H54 (cell line): ENCODE measurements at regions not wholly inside any gene's neighbourhood (a gene's known extent, or its start where the extent isn't known, plus 50 kb on each side); places are given as distances from the start of the nearest gene placed in this dataset.

ENCODE experiments used
- DNase-seq: peaks from one replicate; pipeline ENCODE4 v3.0.0; 2011; ENCODE audit warnings: low spot score, mixed read lengths; ENCODE audit not compliant: insufficient read length
- FAIRE-seq: peaks from 3 replicates; lab custom pipeline; 2011; peaks lifted over from hg19 to GRCh38; lab: Jason Lieb, UNC
- POLR2A ChIP-seq: IDR thresholded peaks from 2 replicates; pipeline ENCODE4 v1.6.1; 2011; ENCODE audit warnings: low read depth, mild to moderate bottlenecking, low read length

DNA sequence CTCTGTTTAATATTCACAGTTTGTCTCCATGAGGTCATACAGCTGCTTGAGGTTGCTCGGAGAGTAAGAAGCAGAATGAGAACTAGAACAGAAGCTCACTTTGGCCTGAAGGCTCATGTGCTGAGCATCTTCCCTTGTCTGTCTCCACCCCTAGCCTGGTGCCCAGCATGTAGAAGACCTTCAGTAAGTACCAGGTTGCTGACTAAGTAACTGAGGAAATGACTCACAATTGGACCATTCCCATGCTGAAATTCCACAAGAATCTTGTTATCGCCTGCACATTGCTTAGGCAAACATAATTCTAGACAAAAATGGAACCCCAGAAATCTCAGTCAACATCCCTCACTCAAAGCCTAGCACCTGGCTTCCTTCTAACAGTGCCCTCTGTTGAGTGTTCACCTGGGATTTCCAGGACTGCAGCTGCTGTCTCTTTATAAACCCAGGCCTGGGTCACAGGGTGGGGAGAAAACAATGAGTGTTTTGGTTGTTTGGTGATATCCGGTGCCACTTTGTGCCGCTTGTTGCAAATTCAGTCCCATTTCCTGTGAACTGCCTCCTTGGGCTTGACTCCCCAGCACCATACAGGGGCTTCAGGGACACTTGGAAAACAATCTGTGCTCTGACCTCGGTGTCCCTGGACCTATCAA, 406.8 kb downstream of the ETS1 start:
- DNase-seq: peak; percentile 26
- TF ChIP-seq POLR2A: no peak
- peak; percentile 87 for FAIRE-seq

DNA sequence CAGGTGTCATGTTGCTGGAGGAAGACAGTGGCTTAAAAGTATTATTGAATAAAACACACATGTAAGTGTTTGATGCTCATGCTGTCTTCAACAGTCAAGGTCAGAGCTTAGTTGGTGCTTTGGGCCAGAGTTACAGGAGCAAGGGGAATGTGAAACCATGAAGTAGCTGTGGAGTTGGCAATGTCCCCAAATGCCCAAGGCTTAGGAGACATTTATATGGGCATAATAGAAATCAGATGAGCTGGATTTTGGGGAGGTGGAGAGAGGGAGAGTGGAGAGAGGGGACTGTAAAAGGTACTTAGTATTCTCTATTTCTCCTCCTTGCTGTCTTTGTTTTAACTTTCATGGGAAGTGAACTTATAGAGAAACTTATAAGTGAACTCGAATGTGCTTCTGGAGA, 407.8 kb downstream of the ETS1 start:
- FAIRE-seq (no peak), DNase-seq (no peak)
- no peak for TF ChIP-seq POLR2A

DNA sequence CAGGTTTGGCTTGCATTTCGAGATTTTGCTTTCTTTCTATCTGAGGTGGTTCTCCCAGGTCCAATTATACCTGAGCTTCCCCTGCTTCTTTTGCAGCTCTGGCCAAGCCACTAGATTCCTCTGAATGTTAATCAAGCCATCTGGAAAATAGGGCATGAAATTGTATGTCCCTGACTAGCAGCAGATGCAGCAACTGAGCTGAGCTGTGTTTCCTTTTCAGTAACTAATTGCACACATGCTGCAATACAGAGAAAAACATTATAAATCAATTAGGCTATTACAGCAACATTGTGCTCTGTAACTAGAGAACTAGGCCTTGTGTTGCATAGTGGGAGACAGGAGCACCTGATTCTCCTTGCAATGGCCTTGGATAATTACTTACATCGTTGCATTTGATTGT, 408.3 kb downstream of the ETS1 start:
- no peak for FAIRE-seq
- TF ChIP-seq POLR2A: no peak
- no peak for DNase-seq

DNA sequence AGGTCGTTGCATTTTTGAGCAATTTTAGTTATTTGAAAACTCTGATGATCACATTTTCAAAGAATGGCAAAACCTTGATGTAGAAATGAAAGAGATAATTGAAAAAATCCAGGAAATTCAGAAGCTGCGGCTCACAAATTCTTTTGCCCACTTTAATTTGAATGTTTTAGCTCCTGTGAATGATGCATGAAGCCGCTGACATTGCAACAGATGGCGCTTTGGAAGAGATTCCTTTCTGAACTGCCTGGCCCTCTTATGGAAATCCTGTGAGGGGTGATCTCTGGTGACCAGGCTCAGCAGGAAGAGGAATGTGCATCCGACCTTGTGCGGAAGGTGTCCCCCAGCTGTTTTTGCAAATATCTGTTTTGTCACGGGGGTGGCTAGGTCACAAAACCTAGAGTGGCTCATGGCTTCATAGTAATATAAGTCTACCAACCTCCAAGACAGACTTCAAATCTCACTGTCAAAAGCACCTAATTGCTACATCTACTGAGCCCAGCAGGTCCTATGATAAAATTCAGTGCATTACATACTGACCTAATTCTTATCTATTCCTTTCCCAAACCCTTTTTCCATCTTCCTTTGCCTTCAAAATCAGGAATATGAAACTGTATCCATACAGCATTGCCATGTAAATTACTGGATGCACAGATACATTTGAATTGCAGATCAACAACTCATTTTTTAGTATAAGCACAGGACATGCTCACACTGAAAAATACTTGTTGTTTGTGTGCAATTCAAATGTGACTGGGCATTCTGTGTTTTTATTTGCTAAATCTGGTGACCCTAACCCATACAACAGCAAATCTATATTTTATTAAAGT, 412.7 kb downstream of the ETS1 start:
- DNase-seq (no peak), FAIRE-seq (no peak)
- TF ChIP-seq POLR2A: no peak

DNA sequence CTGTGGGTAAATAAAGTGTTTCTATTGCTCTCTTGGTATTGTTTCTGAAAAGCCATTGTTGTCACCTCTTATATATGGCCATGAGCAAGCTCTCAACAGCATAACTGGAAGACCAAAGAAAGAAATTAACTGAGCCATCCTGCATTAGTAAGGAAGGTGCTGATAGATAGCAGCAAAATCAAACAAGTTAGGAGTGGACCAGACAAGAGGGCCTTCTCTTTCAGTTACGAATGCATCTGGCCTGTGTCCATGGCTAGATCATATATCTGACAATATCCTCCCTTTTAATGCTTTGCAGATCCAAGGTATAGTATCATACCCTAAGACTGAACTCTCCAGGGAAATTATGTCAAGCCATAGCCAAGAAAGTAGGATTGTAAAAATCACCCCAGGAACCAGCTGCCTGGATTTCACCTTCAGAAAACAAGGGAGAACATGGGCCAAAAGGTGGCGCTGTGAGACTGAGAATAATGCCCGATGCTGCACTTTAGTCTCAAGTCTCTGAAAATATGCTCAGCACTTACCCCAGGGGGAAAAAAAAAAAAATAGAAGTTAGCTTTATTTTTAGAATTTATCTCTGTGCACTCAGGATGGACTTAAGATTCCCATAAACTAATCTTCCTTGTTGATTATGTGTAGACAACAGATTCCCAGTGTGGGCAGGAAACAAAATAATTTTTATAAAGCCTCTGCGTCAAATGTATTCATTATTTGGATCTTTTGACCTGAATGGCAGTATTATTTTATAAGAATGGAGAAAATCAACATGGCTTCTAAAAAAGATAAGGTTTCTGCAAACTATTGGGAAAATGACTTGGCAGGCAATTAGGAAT, 415.1 kb downstream of the ETS1 start:
- FAIRE-seq (peak; percentile 61), DNase-seq (no peak)
- no peak for TF ChIP-seq POLR2A

DNA sequence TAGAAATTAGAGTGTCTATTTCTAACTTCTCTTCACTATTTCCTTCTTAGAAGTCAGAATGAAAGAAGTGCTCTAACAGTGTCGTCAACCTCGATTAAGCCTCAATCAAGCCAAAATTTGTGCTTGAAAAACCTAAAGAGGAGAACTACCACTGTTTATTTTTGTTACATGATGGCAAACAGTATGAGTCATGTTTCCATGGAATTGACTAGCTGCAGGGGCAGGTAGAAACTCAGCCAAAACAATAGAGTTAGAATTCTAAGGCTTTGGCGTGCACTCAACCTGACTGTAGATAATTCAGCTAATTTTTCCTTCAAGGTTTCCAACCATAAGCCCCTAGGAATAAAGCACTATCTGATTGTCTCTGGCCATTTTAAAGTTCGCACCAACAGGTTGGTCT, 415.9 kb downstream of the ETS1 start:
- DNase-seq: no peak
- TF ChIP-seq POLR2A: no peak
- no peak for FAIRE-seq

DNA sequence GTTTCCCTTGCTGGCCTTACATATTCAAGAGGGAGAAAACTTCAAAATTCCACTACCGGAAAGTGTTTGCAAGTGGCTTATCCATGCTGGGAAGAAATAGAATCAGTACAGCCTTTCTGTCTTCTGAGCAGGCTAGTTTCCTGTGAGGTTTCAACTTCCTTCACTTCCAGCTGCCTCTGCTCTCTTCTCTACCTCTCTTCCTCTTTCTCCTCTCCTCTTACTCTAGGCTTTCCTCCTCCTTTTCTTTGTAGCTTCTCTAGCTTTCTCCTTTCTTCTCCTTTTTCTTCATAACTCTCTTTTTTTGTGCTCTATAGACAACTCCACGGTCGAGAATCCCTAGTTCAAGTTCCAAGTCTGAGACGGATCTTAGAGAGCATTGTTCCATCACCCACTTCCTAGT, 421.8 kb downstream of the ETS1 start:
- no peak for TF ChIP-seq POLR2A
- DNase-seq (no peak), FAIRE-seq (no peak)

DNA sequence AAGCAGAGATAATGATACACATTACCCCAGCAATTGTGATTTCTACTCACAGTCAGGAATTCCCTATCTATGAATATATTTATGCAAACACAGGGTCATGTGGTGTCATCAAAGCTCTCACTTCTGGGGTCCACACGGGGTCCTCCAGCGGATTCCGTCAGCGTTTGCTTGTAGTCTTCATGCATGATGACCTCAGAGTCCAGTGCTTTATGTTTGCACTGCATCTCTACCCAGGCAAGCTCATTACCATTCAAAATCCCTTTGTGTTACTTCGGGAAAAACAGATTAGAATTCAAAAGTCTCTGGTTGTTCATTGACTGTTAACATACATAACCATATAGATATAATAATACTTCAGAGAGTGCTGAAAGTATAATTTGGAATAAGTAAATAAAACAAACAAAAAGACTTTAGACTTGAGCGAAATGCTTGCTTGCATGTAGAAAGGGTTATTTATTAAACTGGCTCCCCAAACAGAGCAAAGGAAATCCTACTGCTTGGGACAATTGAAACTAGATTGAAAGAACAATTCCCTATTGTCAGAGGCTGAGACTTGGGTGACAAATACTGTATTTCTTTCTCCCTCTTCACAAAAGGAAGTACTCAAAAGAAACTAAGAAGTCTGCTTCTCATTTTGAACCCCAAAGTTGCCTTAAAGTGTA, 423.1 kb downstream of the ETS1 start:
- no peak for FAIRE-seq
- no peak for TF ChIP-seq POLR2A

DNA sequence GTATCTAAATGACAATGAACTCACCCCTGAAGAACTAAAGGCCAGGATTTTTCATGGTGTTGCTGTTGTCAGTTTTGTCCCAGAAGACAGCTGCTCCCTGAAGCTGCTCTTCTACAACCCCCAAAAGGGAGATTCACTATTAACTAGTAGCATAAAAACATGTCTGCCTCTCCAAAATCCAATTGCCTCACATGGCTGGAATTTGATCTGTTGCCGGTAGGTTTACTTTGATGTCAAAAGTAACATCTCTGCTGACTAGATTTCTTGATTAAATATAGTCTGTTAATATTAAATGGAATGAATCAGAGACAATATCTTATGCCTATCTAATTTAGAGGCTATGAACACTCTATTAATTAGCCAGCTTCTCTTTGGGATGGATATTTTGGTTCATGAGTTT, 425.4 kb downstream of the ETS1 start:
- FAIRE-seq (no peak), DNase-seq (no peak)
- no peak for TF ChIP-seq POLR2A

More for the DNA sequence above, 423.1 kb downstream of the ETS1 start:
- no peak for DNase-seq

DNA sequence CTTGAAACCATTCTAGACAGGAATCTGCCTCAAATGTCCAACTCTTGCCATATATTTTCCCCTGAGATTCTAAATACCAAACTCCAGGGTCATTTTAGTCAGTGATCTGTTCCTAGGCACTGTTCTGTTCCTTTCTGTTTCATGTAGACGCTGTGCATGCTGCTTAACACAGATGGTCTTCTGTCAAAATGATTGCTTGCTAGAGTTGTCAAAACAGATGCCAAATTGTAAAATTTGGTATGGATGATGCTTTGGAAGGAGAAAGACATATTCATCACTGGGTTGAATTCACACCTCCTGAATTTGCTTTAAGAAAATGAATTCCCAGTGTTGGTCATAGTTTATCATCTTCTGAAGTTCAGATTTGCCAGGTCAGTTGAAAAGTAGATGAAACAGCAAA, 425.9 kb downstream of the ETS1 start:
- TF ChIP-seq POLR2A: no peak
- DNase-seq (no peak), FAIRE-seq (no peak)

DNA sequence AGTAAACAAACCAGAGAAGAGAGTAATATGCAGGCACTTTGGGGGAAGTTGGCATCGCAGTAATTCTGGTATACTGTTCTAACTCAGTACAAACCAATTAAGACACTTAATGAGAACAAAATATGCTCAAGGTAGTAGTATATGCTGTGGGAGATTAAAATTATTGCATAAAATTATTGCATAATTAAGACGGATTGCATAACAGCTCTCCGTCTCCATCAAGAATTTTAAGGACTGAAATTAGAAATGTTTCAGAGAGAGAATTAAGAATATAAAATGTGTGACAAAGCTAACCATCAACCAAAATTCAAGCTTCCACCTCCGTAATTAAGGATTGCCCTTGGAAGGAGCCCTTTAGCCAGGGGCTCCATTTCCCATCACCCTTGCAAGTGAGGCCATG, 428.5 kb downstream of the ETS1 start:
- TF ChIP-seq POLR2A: no peak
- DNase-seq (no peak), FAIRE-seq (no peak)

DNA sequence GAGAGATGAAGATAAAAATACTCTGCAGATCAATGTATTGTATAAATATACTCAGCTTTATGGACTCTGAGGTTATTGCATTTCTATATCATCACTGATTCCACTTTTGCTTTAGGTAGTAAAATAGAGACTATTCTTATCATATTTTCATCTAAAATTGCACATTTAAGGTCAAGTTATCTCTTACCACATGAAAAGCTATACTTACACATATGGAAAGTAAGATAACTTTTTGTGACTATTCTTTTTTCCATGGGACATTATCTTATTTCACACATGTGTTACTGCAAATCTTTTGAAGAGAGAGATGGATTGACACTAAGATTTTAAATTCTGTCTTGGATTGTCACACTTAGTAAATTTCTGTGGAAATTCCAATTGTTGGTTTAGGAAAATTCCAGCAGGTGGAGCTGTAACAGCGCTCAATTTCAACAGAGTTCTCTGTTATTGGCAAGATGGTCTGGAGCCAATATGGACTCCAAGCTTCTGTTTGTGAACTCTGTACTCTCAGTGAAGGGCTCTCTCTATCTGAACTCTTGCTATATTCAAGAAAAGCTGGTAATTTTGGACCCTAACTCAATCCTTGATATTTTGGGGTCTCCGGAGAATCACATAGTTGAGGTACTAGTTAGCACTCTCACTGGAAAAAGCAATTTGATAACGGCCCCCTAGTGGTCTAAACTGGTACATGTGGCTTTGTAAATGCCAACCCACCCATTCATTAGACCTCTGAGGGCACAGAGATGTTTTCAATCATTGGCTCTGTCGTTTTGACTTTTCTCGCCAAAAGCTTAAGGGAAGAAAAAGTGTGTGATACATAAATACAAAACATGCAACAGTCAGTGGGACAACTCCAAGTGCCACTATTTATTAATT, 429.7 kb downstream of the ETS1 start:
- DNase-seq: no peak
- peak; percentile 84 for FAIRE-seq
- no peak for TF ChIP-seq POLR2A

DNA sequence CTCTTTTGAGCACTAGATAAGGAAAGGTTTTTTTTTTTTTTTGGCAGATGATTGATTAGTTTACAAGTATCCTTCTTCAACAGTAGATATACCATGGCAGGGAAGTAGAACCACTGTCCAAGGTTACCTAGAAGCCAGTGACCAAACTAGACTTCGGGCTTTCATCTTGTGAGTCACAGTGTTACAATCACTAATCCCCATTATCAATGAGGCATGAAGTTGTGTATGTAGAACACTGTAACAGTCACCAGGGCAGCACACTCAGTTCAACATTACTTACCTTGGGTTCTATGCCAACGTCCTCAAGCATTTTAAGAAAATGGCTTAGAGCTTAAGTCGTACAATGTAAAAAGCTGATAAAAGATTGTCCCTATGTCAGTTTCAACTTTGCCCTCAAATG, 430.9 kb downstream of the ETS1 start:
- FAIRE-seq (no peak), DNase-seq (no peak)
- TF ChIP-seq POLR2A: no peak

DNA sequence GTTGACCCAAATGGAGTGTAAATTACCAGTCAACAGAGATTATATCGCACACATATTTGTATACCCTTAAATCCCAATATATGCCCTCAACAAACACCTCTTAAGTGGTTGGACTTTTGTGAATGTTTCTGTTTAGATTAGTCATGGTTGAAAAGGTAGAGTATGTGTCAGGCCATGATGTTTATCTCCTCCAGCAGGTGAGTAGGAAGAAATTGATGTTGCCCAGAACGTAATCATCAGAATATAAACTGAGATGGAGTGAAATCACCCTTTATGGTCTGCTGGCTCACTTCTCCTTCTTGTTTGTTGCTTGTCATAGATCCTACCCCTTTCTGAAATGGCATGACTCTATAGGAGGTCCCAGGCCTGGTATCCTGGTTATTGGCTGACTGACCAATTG, 431.8 kb downstream of the ETS1 start:
- FAIRE-seq: no peak
- no peak for TF ChIP-seq POLR2A
- no peak for DNase-seq
